CD1c-positive myeloid dendritic cell (primary cell): ENCODE measurements at regions not wholly inside any gene's neighbourhood (a gene's known extent, or its start where the extent isn't known, plus 50 kb on each side); places are given as distances from the start of the nearest gene placed in this dataset.
"Not testable (repeated sequence)": the region's sequence is repeated elsewhere in the genome, so short reads cannot be mapped to it uniquely, and the experiment has no call there.

Experiments used
- DNase-seq: peaks from one replicate; pipeline ENCODE4 v3.0.0-alpha.2; 2016; ENCODE audit errors: extremely low spot score

GRCh38 chr6:86476311-86476710 is 461.0 kb upstream of the HTR1E start:
- DNase-seq, result no peak

- no peak for DNase-seq
These were observed 463.2 kb upstream of the HTR1E start for GRCh38 chr6:86474081-86474480.

- DNase-seq, result no peak
These were observed 465.5 kb upstream of the HTR1E start for GRCh38 chr6:86471791-86472190.

DNA sequence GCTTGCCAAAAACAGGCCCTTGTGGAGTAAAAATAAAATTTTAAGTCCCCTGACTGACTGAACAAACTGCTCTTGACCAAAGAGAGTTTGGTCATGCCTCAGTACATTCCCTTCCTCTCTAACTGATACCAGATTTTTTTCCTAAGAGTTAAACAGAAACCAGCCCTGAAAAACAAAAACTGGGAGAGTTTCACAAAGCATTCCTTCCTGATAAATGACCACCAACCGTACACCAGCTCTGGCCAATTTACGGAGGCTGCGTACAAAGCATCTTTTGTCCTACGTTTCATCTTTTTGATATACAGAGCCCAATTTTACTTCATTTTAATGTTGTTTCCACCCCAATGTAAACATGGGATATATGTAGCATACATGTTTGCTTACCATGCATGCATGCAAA is 477.4 kb upstream of the HTR1E start:
- DNase-seq, result no peak

GRCh38 chr6:86456821-86457220 is 480.5 kb upstream of the HTR1E start:
- DNase-seq, result no peak

DNA sequence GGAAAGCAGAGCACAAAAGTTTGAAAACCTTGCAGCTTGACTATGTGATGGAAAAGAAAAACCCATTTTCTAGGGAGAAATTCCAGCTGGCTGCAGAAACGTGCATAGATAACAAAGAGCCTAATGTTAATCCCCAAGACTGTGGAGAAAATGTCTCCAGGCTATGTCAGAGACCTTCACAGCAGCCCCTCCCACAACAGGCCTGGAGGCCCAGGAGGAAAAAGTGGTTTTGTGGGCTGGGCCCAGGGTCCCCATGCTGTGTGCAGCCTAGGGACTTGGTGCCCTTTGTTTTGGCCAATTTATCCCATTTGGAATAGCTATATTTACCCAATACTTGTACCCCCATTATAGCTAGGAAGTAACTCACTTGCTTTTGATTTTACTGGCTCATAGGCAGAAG is 484.1 kb upstream of the HTR1E start:
- no peak for DNase-seq

- DNase-seq, result no peak
These were observed 488.9 kb upstream of the HTR1E start for GRCh38 chr6:86448398-86448797.

- DNase-seq, result no peak
These were observed 496.7 kb upstream of the HTR1E start for GRCh38 chr6:86440608-86441007.

DNA sequence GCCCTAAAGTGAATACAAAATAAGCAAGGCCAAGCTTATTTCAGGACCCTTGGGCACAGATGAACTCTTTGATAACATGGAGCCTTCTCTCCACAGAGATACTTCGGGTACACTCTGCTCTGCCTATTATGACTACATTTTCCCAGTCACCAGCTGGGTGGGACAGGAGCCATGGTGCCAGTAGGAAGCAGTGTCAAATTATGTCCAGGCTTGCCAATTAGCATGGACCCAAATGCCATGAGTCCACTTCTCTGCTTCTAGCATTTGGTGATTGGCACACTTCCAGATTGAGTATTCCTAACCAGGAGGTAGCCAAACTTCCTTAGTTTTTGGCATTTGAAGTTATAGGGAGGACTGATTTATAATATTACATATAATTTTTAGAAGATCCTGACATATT is 513.8 kb upstream of the HTR1E start:
- no peak for DNase-seq

DNA sequence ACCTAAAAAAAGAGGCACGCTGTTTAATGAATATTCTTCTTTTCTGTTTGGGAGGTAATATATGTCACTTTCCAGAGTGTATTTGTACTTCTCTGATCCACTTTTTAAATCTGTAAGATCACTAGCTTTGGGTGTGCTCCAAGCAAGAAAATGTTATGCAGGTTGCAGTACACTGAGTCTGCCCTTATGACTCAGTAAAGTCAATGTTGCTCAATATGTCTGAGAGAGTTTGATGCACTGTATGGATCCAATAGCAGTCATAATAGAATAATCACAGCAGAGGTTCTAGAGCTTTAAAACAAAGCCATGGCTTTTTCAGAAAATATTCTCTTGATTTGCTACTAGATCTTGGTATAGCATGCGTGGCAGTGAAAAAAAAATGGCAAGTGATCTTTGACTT is 525.3 kb upstream of the HTR1E start:
- no peak for DNase-seq

DNA sequence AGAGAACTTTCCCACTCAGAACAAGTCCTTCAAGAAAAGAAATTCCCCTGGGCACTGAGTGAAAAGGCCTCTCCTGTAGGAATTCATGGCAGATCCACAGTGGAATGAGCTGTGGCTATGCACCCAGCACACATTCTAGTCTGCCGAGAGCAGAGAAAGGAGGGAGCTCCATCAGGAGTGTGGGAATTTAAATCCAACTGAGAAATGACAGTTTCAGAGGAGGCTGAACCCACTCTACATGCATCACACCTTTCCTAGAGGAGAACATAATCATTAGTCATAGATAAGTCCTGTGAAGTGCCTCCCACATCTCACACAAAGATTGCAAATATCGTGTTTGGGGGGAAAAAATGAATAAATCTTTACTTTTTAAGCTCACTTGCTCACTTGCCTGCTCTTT is 530.2 kb upstream of the HTR1E start:
- DNase-seq, result no peak

DNA sequence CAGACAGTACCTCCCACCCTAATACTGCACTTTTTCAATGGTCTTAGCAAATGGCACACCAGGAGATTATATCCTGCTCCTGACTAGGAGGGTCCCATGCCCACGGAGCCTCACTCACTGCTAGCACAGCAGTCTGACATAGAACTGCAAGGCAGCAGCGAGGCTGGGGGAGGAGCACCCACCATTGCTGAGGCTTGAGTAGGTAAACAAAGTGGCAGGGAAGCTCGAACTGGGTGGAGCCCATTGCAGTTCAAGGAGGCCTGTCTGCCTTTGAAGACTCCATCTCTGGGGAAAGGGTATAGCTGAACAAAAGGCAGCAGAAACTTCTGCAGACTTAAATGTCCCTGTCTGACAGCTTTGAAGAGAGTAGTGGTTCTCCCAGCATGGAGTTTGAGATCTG is 544.5 kb upstream of the HTR1E start:
- not testable (repeated sequence) for DNase-seq

DNA sequence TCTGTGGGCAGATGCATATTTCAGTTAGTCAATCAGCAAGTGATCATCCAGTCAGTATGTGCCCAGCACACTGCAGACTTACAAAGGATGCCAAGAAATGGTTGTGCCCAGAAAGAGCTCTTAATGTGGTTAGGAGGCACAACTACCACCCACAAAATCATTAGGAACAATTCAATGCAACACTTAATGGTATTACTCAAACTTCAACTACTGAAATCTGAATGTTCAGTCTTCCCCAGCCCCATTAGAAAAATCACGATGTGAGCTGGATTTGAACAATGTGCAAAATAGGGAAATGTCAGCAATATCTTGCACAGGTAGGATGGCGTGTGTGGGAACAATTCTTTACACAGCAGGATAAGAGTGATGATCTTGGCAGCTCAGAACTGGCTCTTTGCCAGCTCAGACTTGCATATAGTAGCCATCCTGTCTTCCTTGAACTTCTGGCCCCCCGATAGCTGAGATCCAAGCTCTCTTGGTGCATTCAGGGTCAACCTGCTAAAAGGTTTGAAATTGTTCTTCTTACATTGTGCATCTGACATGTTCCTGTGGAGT is 556.7 kb upstream of the HTR1E start:
- DNase-seq, result no peak

DNA sequence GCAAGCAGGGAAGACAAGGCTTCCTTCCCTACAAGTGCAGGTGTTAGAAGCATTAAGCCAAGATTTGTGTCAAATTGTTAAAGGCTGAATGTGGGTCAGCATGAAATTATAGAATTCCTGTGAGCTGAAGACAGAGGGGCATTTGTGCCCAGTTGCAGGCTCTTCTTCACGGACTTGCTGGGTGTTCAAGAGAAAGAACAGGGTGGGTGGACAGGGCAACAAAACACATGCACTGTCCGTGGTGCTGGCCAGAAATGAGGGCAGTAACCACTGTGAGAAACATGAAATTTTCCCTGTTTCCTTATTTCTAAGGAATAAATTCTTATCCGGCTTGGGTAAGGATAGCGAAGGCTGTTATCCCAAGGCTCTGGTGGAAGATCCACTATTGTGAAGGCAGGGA is 579.5 kb upstream of the HTR1E start:
- DNase-seq, result no peak

DNA sequence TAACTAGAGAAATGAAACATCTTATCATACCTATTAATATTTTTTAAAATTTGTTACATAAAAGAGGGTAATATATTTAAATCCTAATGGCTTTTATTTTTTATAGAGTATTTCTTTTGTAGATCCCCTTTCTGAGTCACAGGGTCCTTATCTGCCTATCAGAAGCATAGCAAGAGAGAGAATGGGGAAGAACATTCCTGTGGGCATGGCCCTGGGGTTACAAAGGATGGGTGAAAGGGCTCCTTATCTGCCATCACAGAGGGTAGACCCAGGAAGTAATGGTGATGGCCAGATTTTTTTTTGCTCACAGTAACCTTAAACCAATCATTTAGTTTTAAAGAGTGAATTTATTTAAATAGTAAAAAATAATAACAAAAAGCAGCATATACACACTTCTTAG is 582.1 kb upstream of the HTR1E start:
- DNase-seq, result no peak

DNA sequence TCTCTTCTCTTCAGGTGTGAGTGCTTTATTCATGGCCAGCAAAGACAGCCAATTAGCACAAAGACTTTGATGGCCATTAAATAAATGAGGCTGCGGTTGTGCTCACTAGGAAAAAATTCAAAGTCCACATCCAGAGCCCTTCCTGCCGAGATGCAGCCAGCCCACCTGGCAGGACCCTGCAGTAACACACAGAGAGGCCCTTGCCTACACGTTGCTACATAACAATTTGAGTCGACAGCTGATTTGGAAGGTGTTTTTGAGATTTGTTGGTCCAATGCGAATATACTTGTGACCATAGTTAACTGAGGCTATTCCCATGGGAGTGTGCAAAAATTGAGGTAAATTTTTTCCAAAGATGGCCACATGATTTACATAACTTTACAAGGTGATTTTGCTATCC is 605.4 kb upstream of the HTR1E start:
- no peak for DNase-seq

- no peak for DNase-seq
These were observed 606.0 kb upstream of the HTR1E start for GRCh38 chr6:86331265-86331840.

- no peak for DNase-seq
These were observed 631.1 kb upstream of the HTR1E start for GRCh38 chr6:86306210-86306609.

DNA sequence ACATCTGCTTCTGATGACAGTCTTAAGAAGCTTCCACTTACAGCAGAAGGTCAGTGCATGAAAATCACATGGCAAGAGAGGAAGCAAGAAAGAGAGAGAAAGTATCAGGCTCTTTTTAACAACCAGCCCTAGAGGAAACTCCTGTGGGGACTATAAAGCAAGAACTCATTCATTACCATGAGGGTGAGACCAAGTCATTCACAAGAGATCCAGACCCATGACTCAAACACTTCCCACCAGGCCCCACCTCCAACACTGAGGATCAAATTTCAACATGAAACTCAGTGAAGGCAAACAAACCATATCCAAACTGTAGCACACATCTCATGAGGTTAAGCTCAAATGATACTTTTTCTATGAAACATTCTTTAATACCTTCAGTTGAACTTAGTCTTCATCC is 643.2 kb upstream of the SYNCRIP start:
- no peak for DNase-seq

- not testable (repeated sequence) for DNase-seq
These were observed 642.3 kb upstream of the SYNCRIP start for GRCh38 chr6:86284809-86285480.

- DNase-seq, result not testable (repeated sequence)
These were observed 640.9 kb upstream of the SYNCRIP start for GRCh38 chr6:86283596-86283995.

GRCh38 chr6:86276056-86276455 is 633.4 kb upstream of the SYNCRIP start:
- DNase-seq, result no peak

DNA sequence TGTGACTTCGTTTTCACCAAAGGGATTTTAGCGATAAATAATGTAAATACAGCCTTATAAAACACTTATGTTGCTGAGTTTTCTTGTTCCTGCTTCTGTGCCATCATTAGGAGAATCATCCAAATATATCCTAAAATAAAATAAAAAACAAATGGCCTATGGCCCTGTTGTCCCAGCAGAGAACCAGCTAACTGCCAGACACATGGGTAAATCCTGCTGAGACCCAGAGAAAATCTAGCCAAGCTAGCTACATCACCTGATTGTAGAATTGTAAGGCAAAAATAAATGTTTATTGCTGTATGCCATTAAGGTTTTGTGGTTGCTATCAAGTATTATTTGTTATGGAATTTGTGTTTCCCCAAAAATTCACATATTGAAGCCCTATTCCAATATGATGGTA is 631.2 kb upstream of the SYNCRIP start:
- no peak for DNase-seq
